Activated CD4-positive, alpha-beta T cell treated with anti-CD3 and anti-CD28 coated beads, Interleukin-10, Interleukin-2, amounts not matched to agents 100 ng/mL and 50 ng/mL, durations not matched to agents 16 hours and 8 hours (primary cell): ENCODE measurements at regions not wholly inside any gene's neighbourhood (a gene's known extent, or its start where the extent isn't known, plus 50 kb on each side); places are given as distances from the start of the nearest gene placed in this dataset.

Source experiments
- DNase-seq: peaks from one replicate; pipeline ENCODE4 v3.0.0-alpha.2; 2020

DNA sequence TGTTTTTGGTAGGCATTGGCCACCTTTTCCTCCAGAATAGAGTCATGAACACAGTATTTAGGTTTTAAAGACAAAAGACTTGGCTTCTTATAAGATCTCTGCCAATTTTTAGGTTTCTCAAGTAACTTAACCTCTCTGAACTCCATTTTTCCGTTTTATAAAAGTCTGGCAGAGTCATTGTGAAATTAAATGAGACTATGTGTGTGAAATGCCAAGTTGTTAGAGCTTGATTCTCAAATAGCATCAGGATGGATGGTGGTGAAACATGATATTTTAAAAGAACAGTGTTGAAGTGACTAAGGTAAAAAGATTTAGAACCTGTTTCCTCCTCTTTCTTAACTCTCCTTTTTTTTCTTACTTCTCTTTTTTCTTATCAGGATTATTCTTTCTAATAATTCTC, 617.7 kb upstream of the SLITRK1 start:
- DNase-seq = no peak

DNA sequence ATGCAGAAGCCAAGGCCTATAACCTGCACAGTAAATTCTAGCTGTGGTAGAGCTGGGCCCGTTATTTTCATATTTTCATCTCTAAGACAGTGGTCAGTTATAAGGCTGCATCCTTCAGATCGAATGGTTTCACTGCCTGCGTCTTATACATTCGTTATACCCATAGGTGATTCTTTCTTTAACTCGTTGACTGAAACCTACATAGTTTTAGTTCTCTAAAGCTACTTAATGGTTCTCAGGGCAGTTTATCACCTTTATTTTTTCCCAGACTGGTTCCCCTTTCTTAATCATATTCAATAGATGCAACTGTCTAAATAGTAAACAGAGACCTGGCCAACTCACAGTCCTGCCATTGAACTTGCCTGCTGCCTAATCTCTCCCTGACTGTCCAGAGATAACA, 615.3 kb upstream of the SLITRK1 start:
- DNase-seq = no peak

DNA sequence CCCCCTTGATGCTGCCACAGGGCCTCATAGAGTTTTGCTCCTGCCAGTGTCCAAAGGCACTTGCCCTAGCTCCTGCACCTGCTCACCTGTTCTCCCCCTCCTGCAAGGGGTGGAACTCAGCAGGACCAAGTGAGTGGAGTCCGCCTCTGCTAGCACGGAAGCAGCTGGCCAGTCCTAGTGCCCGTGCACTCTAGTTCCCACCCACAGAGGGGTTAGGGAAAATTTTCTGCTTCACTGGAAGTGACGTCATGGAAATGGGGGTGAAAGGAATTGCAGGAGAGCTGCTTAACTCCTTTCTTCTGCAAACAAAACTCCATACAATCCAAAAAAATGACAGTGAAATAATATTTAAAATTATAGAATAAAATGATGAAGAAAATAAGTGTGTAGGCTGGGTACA, 609.7 kb upstream of the SLITRK1 start:
- no peak for DNase-seq

DNA sequence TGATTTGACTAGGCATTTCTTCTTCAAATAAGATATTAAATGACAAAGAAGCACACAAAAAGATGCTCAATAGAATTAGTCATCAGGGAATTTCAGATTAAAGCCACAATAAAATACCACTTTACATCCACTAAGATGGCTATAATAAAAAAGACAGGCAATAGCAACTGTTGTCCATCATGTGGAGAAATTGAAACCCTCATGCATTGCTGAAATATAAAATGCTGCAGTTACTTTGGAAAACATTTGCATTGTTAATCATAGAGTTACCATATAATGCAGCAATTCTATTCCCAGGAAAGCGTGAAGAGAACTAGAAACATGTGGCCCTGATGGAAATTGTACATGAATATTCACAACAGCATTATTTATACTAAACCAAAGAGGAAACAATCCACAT, 605.5 kb upstream of the SLITRK1 start:
- DNase-seq = no peak

GRCh38 chr13:84481958-84482357, 599.7 kb upstream of the SLITRK1 start:
- no peak for DNase-seq

- no peak for DNase-seq
These were observed 597.4 kb upstream of the SLITRK1 start for GRCh38 chr13:84479656-84480055.

DNA sequence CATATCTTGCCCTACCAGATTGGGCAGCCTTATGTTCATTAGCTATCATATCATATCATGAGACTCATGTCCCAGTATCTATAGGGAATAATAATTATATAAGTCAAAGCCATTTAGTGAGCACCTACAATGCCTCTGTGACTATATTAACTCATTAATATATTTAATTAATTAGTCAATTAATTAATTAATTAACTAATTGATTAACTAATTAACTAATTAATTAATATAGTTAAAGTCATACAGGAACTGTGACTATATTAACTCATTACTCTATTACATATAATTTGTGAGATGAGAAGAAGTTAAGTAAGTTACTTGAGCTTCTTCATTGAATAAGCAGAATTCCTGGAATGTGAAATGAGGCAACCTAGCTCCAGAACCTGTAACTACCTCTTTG, 588.3 kb upstream of the SLITRK1 start:
- DNase-seq = no peak

DNA sequence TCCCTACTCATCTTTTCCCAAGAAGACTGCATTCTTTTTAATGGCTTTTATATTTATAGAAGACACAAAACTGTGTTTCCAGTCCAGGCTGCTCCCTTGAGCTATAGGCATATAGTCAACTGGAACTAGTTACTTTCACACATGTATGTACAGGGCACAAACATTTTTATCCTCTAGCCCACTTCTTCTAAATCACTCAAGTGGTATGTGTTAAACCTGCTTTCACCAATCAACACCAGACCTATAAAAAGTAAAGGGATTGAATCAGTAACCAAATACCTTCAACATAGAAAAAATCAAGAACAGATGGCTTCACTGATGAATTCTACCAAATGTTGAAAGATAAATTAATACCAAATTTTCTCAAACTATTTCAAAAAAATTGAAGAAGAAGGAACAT, 584.2 kb upstream of the SLITRK1 start:
- DNase-seq = no peak

- DNase-seq = no peak
These were observed 578.7 kb upstream of the SLITRK1 start for GRCh38 chr13:84460989-84461388.

DNA sequence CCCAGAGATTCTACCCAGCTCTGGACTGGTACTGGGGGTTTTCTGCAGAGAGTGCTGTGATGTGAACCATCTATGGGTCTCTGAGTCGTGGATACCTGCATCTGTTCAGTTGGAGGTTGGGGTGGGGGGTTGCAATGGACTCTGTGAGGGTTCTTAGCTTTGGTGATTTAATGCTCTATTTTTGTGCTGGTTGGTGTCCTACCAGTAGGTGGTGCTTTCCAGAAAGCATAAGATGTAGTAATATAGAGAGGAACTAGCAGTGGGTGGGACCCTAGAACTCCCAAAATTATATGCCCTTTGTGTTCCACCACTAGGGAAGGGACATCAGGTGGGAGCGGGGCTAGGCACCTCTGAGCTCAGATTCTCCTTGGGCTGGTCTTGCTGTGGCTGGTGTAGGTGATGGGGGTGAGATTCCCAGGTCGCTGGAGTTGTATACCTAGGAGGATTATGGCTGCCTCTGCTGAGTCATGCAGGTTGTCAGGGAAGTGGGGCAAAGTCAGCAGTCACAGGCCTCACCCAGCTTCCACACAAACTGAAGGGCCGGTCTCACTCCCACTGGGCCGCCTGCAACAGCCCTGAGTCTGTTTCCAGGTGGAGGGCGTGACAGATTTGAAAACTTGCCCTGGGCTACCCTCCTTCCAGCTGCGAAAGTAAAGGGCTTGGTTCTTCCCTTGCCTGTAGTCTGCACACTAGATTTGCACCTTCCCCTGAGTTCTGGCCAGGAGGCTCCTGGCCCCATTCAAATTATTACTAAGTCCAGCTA, 573.0 kb upstream of the SLITRK1 start:
- DNase-seq = no peak

DNA sequence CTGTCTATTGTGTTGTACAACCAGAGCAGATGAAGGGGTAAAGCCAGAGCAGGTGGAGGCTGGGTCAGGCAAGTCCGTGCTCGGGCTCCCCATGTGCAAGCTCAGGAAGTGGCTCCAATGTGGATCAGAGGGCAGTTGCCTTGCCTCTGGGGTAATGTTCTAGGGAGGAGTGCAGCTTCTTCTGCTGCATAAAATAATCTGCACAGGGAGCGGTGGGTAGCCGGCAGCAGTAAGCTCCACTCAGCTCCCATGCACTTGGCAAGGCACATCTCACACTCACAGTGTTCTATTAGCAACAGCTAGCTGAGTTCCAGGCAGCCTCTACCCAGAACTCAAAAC, 565.3 kb upstream of the SLITRK1 start:
- no peak for DNase-seq

DNA sequence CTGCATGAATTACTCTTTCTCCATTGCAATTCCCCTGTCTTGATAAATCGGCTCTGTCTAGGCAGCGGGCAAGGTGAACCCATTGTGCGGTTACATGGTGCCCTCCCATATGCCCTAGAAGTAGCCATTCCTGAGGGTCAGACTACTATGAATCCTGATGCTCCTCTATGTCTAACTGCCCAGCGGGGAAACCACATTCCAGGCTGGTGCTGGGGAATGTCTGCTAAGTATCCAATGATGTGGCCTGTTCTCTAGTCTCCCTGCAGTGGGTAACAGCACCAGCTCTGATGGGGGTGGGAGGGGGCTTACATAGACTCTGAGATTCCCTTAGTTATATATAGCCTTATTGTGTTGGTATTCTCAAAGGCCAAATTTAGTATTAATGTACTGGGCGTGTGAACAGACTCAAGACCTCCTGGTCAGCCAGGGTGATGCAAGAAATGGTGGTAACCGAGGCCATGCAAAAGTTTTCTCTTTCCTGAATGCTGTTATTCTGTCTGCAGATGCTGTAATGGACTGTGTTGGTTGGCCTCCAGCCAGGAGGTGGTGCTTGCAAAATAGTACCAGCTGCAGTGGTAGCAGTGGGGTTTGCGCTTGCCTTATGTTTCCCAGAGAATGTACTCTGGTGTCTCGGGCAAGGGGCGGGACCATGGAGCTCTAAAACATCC, 564.8 kb upstream of the SLITRK1 start:
- DNase-seq = no peak

GRCh38 chr13:84445776-84446175, 563.5 kb upstream of the SLITRK1 start:
- DNase-seq = no peak

- no peak for DNase-seq
These were observed 561.2 kb upstream of the SLITRK1 start for GRCh38 chr13:84443463-84443862.

DNA sequence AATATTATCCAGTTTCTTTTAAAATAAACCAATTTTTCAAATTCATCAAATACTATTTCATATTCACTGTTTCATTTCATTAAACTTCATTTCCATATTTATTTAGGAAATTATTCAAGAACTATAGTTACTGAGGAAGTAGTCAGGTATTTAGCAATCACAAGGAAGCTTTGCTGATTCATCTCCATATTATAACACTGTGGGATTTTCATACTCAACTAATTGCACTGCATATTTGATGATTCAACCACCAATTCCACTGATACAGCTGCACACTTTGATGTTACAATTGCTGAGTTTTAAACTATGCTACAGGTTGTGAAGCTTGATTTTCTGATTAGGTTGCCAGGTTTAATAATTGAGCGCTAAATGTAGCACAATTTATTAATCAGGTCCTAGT, 556.8 kb upstream of the SLITRK1 start:
- no peak for DNase-seq

DNA sequence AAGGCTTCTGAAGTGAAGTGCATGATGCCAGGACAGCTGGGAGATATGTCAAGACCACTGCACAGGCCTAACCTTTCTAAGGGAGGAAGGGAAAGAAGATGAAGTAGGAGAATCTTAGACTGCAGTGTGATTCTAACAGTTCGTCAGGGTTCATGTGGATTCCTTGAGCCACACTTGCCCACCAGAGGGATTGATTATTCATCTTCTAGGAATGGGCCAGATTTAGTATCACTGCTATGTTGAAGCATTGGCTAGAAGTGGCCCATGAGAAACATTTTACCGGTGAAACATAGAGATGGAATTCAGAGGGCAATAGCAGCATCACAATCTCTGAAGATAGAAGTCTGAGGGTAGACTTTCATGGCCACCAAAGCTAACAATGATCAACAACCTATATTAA, 550.8 kb upstream of the SLITRK1 start:
- no peak for DNase-seq

- no peak for DNase-seq
These were observed 549.4 kb upstream of the SLITRK1 start for GRCh38 chr13:84431646-84432045.

- DNase-seq = no peak
These were observed 548.2 kb upstream of the SLITRK1 start for GRCh38 chr13:84430446-84430845.

GRCh38 chr13:84430015-84430414, 547.7 kb upstream of the SLITRK1 start:
- DNase-seq = no peak

- no peak for DNase-seq
These were observed 535.8 kb upstream of the SLITRK1 start for GRCh38 chr13:84418041-84418440.

- DNase-seq = no peak
These were observed 535.1 kb upstream of the SLITRK1 start for GRCh38 chr13:84417416-84417815.

DNA sequence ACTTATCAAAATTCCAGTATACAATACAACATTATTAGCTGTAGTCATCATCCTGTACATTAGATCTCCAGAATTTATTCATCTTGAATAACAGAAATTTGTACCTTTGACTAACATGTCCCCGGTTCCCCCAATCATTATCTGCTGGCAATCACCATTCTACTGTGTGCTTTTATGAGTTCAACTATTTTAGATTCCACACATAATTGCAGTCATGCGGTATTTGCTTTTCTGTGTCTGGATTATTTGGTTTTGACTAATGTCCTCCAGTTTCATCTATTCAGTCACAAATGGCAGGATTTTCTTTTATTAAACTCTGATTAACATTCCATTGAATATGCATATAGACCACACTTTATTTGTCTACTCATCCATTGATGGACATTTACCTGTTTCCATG, 530.7 kb upstream of the SLITRK1 start:
- DNase-seq = no peak

DNA sequence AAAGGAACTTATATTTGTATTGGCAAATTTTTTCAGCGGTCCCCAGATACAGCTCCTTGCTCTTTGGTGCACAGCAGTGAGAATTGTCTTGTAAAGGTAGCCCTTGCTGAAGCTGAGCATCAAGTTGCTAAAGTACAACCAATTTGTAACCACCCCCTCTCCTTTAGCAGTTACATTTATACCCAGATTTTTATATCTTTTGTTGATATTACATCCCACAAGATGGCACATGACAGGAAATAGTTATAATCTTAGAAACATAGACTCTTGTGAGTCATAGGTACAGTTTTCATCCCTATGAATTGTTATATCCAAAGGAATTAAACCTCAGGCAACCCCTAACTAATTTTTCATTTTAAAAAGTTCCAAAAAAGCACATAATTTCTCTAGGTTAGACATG, 523.0 kb upstream of the SLITRK1 start:
- DNase-seq = no peak

DNA sequence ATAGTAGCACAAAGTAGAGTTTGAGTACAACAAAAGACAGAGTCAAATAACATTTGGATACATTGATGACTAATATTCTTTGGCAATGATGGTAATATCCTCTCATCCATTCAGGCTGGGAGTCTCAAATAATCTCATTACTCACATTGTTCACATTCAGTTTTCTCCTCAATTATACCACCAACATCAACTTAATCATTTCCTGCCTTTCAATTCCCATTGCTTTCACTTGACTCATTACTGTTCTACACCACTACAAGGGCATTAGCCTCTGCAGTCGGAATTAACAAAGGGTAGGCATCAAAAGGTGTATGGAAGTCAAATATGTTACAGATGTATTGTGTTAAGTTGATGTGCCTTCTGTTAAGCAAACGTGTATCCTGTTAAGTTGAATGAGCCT, 518.4 kb upstream of the SLITRK1 start:
- no peak for DNase-seq
